ENCODE measurements at regions not wholly inside any gene's neighbourhood (a gene's known extent, or its start where the extent isn't known, plus 50 kb on each side); places are given as distances from the start of the nearest gene placed in this dataset.

DNA sequence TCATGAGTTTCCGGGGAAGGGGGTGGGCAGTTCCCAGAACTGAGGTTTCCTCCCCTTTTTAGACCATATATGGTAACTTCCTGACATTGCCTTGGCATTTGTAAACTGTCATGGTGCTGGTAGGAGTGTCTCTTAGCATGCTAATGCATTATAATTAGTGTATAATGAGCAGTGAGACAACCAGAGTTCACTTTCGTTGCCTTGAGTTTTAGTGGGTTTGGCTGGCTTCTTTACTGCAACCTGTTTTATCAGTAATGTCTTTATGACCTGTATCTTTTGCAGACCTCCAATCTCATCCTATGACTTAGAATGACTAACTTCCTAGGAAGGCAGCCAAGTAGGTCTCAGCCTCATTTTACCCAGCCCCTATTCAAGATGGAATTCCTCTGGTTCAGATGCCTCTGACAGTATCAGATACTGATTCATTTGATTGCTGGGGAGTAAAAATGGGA is 447.3 kb downstream of the XIRP2 start:
- TF ChIP-seq, protein P1, sequence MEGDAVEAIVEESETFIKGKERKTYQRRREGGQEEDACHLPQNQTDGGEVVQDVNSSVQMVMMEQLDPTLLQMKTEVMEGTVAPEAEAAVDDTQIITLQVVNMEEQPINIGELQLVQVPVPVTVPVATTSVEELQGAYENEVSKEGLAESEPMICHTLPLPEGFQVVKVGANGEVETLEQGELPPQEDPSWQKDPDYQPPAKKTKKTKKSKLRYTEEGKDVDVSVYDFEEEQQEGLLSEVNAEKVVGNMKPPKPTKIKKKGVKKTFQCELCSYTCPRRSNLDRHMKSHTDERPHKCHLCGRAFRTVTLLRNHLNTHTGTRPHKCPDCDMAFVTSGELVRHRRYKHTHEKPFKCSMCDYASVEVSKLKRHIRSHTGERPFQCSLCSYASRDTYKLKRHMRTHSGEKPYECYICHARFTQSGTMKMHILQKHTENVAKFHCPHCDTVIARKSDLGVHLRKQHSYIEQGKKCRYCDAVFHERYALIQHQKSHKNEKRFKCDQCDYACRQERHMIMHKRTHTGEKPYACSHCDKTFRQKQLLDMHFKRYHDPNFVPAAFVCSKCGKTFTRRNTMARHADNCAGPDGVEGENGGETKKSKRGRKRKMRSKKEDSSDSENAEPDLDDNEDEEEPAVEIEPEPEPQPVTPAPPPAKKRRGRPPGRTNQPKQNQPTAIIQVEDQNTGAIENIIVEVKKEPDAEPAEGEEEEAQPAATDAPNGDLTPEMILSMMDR (IDR thresholded peaks at IDR 0.05) = no peak
- no peak for TF ChIP-seq POLR2A (IDR thresholded peaks at IDR 0.05)
